Neural crest cell (in vitro differentiated cells): ENCODE measurements at regions not wholly inside any gene's neighbourhood (a gene's known extent, or its start where the extent isn't known, plus 50 kb on each side); places are given as distances from the start of the nearest gene placed in this dataset.

Source experiments
- DNase-seq: peaks from one replicate; pipeline ENCODE4 v3.0.0; 2021; ENCODE audit warnings: low read depth, mixed read lengths, low spot score
- H3K27ac Mint-ChIP-seq: one replicate; pipeline ENCODE4 v1.8.0; 2021; ENCODE audit warnings: mild to moderate bottlenecking, mixed read lengths; ENCODE audit not compliant: unreplicated experiment
- H3K27me3 Mint-ChIP-seq: 2 replicates; pipeline ENCODE4 v1.8.0; 2021; ENCODE audit warnings: low read depth, mild to moderate bottlenecking, mixed read lengths
- H3K36me3 Mint-ChIP-seq: 2 replicates; pipeline ENCODE4 v1.8.0; 2021; ENCODE audit warnings: low read depth, mild to moderate bottlenecking, mixed read lengths
- H3K4me1 Mint-ChIP-seq: 2 replicates; pipeline ENCODE4 v1.8.0; 2021; ENCODE audit warnings: mixed read lengths
- H3K4me3 Mint-ChIP-seq: one replicate; pipeline ENCODE4 v1.8.0; 2021; ENCODE audit warnings: mild to moderate bottlenecking, mixed read lengths
- H3K9me3 Mint-ChIP-seq: 2 replicates; pipeline ENCODE4 v1.8.0; 2021; ENCODE audit warnings: mixed read lengths
- TF ChIP-seq, protein P1 (sequence below): fragments of 200-600 bp; sonication (generic); conservative IDR thresholded peaks from 2 replicates; pipeline ENCODE4 v1.5.0; 2021; ENCODE audit warnings: antibody characterized with exemption, mild to moderate bottlenecking

DNA sequence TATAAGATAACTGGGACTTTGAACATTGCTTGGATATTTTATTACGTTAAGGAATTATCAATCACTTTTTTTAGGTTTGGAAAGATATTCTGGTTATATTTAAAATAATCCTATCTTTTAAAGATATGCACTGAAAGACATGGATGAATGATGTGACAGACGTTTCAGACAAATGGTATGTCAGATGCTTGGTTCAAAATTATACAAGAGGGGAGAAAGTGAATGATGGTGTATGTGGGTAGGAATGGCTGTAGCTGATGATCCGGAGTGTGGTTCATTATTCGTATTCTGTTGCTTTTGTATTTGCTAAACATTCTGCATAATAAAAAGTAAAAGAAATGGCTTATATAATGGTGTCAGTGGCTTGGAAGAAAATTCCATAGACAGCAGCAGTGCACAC lies 51.0 kb upstream of the SNRPB2 start:
- TF ChIP-seq, protein P1, sequence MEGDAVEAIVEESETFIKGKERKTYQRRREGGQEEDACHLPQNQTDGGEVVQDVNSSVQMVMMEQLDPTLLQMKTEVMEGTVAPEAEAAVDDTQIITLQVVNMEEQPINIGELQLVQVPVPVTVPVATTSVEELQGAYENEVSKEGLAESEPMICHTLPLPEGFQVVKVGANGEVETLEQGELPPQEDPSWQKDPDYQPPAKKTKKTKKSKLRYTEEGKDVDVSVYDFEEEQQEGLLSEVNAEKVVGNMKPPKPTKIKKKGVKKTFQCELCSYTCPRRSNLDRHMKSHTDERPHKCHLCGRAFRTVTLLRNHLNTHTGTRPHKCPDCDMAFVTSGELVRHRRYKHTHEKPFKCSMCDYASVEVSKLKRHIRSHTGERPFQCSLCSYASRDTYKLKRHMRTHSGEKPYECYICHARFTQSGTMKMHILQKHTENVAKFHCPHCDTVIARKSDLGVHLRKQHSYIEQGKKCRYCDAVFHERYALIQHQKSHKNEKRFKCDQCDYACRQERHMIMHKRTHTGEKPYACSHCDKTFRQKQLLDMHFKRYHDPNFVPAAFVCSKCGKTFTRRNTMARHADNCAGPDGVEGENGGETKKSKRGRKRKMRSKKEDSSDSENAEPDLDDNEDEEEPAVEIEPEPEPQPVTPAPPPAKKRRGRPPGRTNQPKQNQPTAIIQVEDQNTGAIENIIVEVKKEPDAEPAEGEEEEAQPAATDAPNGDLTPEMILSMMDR, result no peak
- H3K4me1 Mint-ChIP-seq, result peaks cover 4% of the 10 kb centered on the region
- DNase-seq, result no peak
- H3K27ac Mint-ChIP-seq, result no peak overlapping the region
- no peaks in the 10 kb centered on the region for H3K27me3 Mint-ChIP-seq
- peaks cover 4% of the 10 kb centered on the region for H3K9me3 Mint-ChIP-seq
- H3K4me3 Mint-ChIP-seq, result no peak overlapping the region
- no peaks in the 10 kb centered on the region for H3K36me3 Mint-ChIP-seq

DNA sequence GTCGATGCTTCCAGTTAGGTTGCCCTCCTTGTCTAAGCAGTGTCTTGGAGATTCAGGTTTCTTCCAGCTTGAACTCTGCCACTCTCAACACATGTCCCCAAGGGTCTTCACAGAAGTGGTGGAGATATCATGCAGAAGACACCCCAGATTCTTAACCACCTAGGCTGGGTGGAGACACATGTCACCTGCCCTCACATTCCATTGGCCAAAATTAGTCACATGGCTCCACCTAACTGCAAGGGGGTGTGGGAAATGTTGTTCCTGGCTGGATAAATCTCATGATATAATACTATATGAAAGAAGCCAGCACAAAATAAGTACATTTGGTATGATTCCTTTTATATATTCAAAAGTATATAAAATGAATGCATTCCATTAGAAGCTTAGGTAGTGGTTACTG lies 52.9 kb upstream of the SNRPB2 start:
- no peak for DNase-seq
- Mint-ChIP-seq H3K4me1 (peaks cover 4% of the 10 kb centered on the region), H3K9me3 (no peaks in the 10 kb centered on the region), H3K27ac (no peak overlapping the region), H3K4me3 (no peak overlapping the region), H3K27me3 (no peaks in the 10 kb centered on the region), H3K36me3 (no peaks in the 10 kb centered on the region)
- TF ChIP-seq, protein P1, result no peak

- Mint-ChIP-seq H3K4me3 (no peak overlapping the region), H3K9me3 (no peaks in the 10 kb centered on the region), H3K27me3 (no peaks in the 10 kb centered on the region), H3K4me1 (peaks cover 4% of the 10 kb centered on the region), H3K36me3 (no peaks in the 10 kb centered on the region), H3K27ac (no peak overlapping the region)
- TF ChIP-seq, protein P1, result no peak
- DNase-seq, result no peak
Measured at GRCh38 chr20:16675001-16675564, 54.7 kb upstream of the SNRPB2 start.

DNA sequence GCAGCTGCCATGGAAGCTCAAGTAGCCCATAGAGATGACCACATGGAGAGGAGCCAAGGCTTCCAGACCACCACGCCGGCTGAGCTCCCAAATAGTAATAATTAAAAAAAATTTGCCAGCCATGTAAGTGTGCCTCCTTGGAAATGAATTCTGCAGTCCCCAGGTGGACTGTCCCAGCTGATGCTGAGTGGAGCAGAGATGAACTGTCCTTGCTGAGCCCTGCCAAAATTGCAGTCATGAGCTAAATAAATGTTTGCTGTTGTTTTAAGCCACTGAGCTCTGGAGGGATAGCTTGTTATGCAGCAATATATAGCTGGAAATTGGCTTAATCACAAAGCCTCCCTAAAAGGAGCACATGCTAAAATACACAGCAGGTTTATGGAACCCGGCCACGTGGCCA lies 55.6 kb upstream of the SNRPB2 start:
- TF ChIP-seq, protein P1, result no peak

GRCh38 chr20:16672299-16672698 lies 57.5 kb upstream of the SNRPB2 start:
- TF ChIP-seq, protein P1, result no peak
- H3K4me1 Mint-ChIP-seq, result no peaks in the 10 kb centered on the region
- no peaks in the 10 kb centered on the region for H3K36me3 Mint-ChIP-seq
- H3K27me3 Mint-ChIP-seq, result no peaks in the 10 kb centered on the region
- no peaks in the 10 kb centered on the region for H3K9me3 Mint-ChIP-seq
- H3K4me3 Mint-ChIP-seq, result no peak overlapping the region
- H3K27ac Mint-ChIP-seq, result peak overlapping the region; percentile 68
- no peak for DNase-seq

More for the DNA sequence above, 55.6 kb upstream of the SNRPB2 start:
- H3K27me3 Mint-ChIP-seq, result no peaks in the 10 kb centered on the region
- H3K27ac Mint-ChIP-seq, result no peak overlapping the region
- no peak overlapping the region for H3K4me3 Mint-ChIP-seq
- DNase-seq, result no peak
- no peaks in the 10 kb centered on the region for H3K9me3 Mint-ChIP-seq
- peaks cover 4% of the 10 kb centered on the region for H3K4me1 Mint-ChIP-seq
- no peaks in the 10 kb centered on the region for H3K36me3 Mint-ChIP-seq
